ENCODE measurements at regions not wholly inside any gene's neighbourhood (a gene's known extent, or its start where the extent isn't known, plus 50 kb on each side); places are given as distances from the start of the nearest gene placed in this dataset.

DNA sequence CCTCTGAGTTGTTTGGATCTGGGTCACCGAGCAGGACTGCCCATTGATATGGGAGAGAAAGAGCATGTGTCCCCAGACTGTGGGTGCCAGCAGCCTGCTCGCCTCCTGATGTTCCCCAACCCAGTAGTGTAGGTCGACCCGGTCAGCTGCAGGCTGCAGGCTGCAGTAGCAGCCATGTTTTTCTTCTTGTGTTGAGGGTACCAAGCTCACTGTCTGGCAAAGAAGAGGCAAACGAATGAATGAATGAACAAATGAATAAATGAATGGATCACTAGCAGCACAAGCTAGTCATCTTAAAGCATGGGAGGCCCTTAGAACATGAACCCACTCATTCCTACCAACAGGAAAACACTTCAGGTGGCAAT is 293.2 kb downstream of the SOX9 start:
- Histone ChIP-seq H3K27ac (no peak overlapping the region), H3K9me3 (peaks cover 0 to 25% (median 14%) of the 10 kb centered on the region in 12 donors), H3K36me3 (no peaks in the 10 kb centered on the region), H3K4me3 (no peak overlapping the region), H3K27me3 (peaks cover 0 to 6% (median 0%) of the 10 kb centered on the region in 9 donors), H3K4me1 (peaks cover 0 to 2% (median 0%) of the 10 kb centered on the region in 12 donors)
- no peak for DNase-seq
- WGBS, 4 donors, result 80 to 85% (median 82%) methylated on average over 5 of the region's 5 CpGs
- intact Hi-C loops (cut with DNase I), result no loop called here
- TF ChIP-seq, protein P1, sequence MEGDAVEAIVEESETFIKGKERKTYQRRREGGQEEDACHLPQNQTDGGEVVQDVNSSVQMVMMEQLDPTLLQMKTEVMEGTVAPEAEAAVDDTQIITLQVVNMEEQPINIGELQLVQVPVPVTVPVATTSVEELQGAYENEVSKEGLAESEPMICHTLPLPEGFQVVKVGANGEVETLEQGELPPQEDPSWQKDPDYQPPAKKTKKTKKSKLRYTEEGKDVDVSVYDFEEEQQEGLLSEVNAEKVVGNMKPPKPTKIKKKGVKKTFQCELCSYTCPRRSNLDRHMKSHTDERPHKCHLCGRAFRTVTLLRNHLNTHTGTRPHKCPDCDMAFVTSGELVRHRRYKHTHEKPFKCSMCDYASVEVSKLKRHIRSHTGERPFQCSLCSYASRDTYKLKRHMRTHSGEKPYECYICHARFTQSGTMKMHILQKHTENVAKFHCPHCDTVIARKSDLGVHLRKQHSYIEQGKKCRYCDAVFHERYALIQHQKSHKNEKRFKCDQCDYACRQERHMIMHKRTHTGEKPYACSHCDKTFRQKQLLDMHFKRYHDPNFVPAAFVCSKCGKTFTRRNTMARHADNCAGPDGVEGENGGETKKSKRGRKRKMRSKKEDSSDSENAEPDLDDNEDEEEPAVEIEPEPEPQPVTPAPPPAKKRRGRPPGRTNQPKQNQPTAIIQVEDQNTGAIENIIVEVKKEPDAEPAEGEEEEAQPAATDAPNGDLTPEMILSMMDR (IDR thresholded peaks at IDR 0.05), result no peak
- TF ChIP-seq POLR2A (IDR thresholded peaks at IDR 0.05), result no peak
- ATAC-seq, result no peak

DNA sequence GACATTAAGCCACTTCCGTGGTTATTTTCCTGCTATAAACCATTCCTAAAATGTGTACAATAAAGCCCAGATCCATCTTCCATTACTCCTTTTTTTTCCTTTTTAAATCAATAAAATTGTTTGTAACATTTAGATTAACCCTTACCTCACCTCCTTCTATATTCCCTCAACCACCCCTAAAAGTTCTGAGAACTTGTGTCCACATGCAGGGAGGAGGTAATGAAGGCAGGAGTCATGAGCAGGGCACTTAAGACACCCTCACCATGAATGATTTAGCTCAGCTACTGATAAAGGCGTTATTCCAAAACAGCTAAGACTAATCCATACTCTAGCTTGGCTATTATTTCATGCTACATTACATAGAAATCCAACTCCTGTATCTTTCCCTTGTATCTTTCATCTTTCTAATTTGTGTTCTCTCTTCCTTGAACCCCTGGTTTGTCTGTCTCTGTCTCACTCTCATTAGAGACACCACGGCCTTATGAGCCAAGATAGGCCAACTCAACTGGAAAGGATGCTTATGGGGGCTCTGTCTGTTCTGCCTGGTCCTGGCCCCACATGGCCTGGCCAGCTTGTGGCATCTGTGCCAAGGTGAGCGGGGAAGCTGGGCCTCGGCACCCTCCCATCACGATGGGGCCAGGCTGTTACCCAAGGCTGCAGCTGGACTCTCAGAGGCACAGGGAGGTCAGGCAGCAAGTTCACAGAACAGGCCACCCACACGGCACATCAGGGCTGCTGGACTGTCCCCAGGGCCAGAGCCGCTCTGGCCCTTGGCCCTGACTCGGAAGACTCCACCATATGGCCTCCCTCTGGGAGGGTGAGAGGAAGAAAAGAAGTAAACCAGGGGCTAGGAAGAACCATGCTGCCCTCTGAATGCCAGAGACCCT is 294.4 kb downstream of the SOX9 start:
- WGBS, 4 donors, result 60 to 77% (median 70%) methylated on average over 6 to 9 of the region's 9 CpGs
- Histone ChIP-seq H3K4me1 (peaks cover 0 to 2% (median 0%) of the 10 kb centered on the region in 12 donors), H3K27me3 (peaks cover 0 to 6% (median 0%) of the 10 kb centered on the region in 9 donors), H3K4me3 (no peak overlapping the region), H3K36me3 (no peaks in the 10 kb centered on the region), H3K27ac (no peak overlapping the region), H3K9me3 (peaks cover 0 to 27% (median 14%) of the 10 kb centered on the region in 12 donors)
- DNase-seq, result peak in 2 of 5 donors; percentile 32 to 64
- TF ChIP-seq, protein P1 (IDR thresholded peaks at IDR 0.05), result no peak
- no peak for TF ChIP-seq POLR2A (IDR thresholded peaks at IDR 0.05)
- ATAC-seq, result peak in 3 of 4 donors; percentile 34 to 78 (median 54)
- intact Hi-C loops (cut with DNase I), result no loop called here

DNA sequence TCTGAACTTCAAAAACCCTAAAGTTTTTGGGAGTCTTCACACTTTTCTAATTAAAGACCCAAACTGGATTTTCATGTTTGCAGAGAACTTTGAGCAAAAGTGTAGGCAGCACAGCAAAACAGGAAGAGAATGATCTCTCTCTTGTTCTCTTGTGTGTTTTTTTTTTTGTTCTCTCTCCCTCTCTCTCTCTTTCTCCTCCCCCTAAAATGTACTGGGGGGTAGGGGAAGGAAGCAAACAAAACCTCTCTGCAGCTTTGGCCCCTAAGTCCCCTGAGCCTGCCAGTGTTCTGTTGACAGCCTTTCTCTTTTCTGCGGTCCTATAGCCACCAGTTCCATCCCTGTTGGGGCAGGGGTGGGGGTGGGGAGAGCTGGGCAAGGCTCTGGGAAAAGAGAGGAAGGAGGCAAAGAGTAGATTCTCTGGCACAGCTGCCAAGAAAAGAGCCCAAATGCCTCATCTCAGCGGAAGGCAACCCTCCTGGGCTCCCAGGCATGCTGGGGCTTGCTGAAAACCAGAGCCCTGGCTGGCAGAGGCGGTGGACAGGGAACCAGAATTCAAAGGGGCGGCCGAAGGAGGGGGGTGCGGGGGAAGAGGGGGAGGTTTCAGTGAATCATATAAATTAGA is 295.3 kb downstream of the SOX9 start:
- peaks cover 0 to 6% (median under 1%) of the 10 kb centered on the region in 12 donors for H3K4me1 ChIP-seq
- H3K4me3 ChIP-seq, result no peak overlapping the region
- DNase-seq (no peak), ATAC-seq (no peak)
- H3K27ac ChIP-seq, result no peak overlapping the region
- 43 to 50% (median 46%) methylated on average over 6 of the region's 6 CpGs for WGBS, 4 donors
- no peak for TF ChIP-seq POLR2A (IDR thresholded peaks at IDR 0.05)
- TF ChIP-seq, protein P1 (IDR thresholded peaks at IDR 0.05), result no peak
- peaks cover 0 to 27% (median 14%) of the 10 kb centered on the region in 12 donors for H3K9me3 ChIP-seq
- H3K27me3 ChIP-seq, result peaks cover 0 to 6% (median 0%) of the 10 kb centered on the region in 9 donors
- intact Hi-C loops (cut with DNase I), result no loop called here
- no peaks in the 10 kb centered on the region for H3K36me3 ChIP-seq

DNA sequence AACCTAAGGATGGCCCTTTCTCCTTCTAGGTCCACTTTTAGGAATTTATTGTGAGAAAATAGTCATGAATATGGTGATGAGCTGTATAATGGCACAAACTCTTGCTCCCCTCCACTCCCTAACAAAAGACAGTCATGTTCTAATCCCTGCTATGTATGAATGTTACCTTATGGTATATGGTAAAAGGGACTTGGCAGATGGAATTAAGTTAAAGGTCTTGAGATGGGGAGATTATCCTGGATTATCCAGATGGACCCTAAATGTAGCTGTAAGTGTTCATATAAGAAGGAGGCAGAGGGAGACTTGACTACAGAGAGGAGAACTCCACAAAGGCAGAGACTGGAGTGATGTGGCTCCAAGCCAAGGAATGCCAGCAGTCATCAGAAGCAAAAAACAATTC is 296.1 kb downstream of the SOX9 start:
- peaks cover 0 to 12% (median 2%) of the 10 kb centered on the region in 12 donors for H3K4me1 ChIP-seq
- intact Hi-C loops (cut with DNase I), result no loop called here
- TF ChIP-seq, protein P1 (IDR thresholded peaks at IDR 0.05), result no peak
- TF ChIP-seq POLR2A (IDR thresholded peaks at IDR 0.05), result no peak
- H3K36me3 ChIP-seq, result no peaks in the 10 kb centered on the region
- H3K9me3 ChIP-seq, result peaks cover 0 to 27% (median 14%) of the 10 kb centered on the region in 12 donors
- DNase-seq (no peak), ATAC-seq (no peak)
- no peak overlapping the region for H3K27ac ChIP-seq
- H3K4me3 ChIP-seq, result no peak overlapping the region
- peaks cover 0 to 6% (median 0%) of the 10 kb centered on the region in 9 donors for H3K27me3 ChIP-seq

Data from heart left ventricle (tissue), 16 donors.